WTC11 (cell line): ENCODE measurements at regions not wholly inside any gene's neighbourhood (a gene's known extent, or its start where the extent isn't known, plus 50 kb on each side); places are given as distances from the start of the nearest gene placed in this dataset.

Source experiments
- CREB1 ChIP-seq: sonication (generic); formaldehyde crosslinking; IDR thresholded peaks from 2 replicates; pipeline ENCODE4 v1.8.0; 2023; ENCODE audit warnings: mild to moderate bottlenecking, missing genetic modification reagents
- CTCF ChIP-seq: fragments of 200-600 bp; IDR thresholded peaks from 2 replicates; pipeline ENCODE4 v1.8.0; 2022; ENCODE audit warnings: antibody characterized with exemption
- MYBL2 ChIP-seq: sonication (generic); formaldehyde crosslinking; IDR thresholded peaks from 2 replicates; pipeline ENCODE4 v1.8.1; 2023; ENCODE audit warnings: mild to moderate bottlenecking, moderate library complexity, missing genetic modification reagents
- NFE2L1 ChIP-seq: sonication (generic); formaldehyde crosslinking; IDR thresholded peaks from 2 replicates; pipeline ENCODE4 v1.8.1; 2023; ENCODE audit warnings: missing genetic modification reagents
- NFYB ChIP-seq: sonication (generic); formaldehyde crosslinking; conservative IDR thresholded peaks from 2 replicates; pipeline ENCODE4 v1.8.0; 2022; ENCODE audit warnings: low read depth, missing genetic modification reagents
- NR2C2 ChIP-seq: sonication (generic); formaldehyde crosslinking; IDR thresholded peaks from 2 replicates; pipeline ENCODE4 v1.8.0; 2022; ENCODE audit warnings: mild to moderate bottlenecking, missing genetic modification reagents
- SMAD3 ChIP-seq: sonication (generic); formaldehyde crosslinking; IDR thresholded peaks from 2 replicates; pipeline ENCODE4 v1.8.0; 2022; ENCODE audit warnings: missing genetic modification reagents, mild to moderate bottlenecking, borderline replicate concordance
- TF ChIP-seq, protein P1 (sequence below): sonication (generic); formaldehyde crosslinking; IDR thresholded peaks from 2 replicates; pipeline ENCODE4 v1.8.0; 2022; ENCODE audit warnings: mild to moderate bottlenecking, missing genetic modification reagents
- TF ChIP-seq, protein P2 (sequence below): sonication (generic); formaldehyde crosslinking; IDR thresholded peaks from 2 replicates; pipeline ENCODE4 v1.8.0; 2022; ENCODE audit warnings: mild to moderate bottlenecking, missing genetic modification reagents
- TF ChIP-seq, protein P3 (sequence below): sonication (generic); formaldehyde crosslinking; conservative IDR thresholded peaks from 2 replicates; pipeline ENCODE4 v1.8.1; 2022; ENCODE audit warnings: mild to moderate bottlenecking, missing genetic modification reagents

GRCh38 chrX:150038986-150039599 is 100.8 kb upstream of the EOLA2 start:
- no peak for TF ChIP-seq NFE2L1 (CRISPR knock-in tag)
- no peak for TF ChIP-seq CTCF
- TF ChIP-seq, protein P1, sequence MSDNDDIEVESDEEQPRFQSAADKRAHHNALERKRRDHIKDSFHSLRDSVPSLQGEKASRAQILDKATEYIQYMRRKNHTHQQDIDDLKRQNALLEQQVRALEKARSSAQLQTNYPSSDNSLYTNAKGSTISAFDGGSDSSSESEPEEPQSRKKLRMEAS, result no peak
- TF ChIP-seq NFYB (CRISPR knock-in tag), result no peak
- TF ChIP-seq, protein P2, sequence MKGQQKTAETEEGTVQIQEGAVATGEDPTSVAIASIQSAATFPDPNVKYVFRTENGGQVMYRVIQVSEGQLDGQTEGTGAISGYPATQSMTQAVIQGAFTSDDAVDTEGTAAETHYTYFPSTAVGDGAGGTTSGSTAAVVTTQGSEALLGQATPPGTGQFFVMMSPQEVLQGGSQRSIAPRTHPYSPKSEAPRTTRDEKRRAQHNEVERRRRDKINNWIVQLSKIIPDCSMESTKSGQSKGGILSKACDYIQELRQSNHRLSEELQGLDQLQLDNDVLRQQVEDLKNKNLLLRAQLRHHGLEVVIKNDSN, result no peak
- TF ChIP-seq CREB1, result no peak
- no peak for TF ChIP-seq NR2C2
- TF ChIP-seq MYBL2, result no peak
- TF ChIP-seq, protein P3, sequence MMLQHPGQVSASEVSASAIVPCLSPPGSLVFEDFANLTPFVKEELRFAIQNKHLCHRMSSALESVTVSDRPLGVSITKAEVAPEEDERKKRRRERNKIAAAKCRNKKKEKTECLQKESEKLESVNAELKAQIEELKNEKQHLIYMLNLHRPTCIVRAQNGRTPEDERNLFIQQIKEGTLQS (CRISPR knock-in tag), result no peak
- no peak for TF ChIP-seq SMAD3 (CRISPR knock-in tag)
